Prostate gland (tissue), 2 donors: ENCODE measurements at regions not wholly inside any gene's neighbourhood (a gene's known extent, or its start where the extent isn't known, plus 50 kb on each side); places are given as distances from the start of the nearest gene placed in this dataset.

Experiments used
- DNase-seq: peaks from one replicate; pipeline ENCODE4 v3.0.0-alpha.2; 2019; ENCODE audit warnings: low spot score
- H3K27ac ChIP-seq, 2 donors: fragments of 200-600 bp; sonication (generic); 2 replicates each; pipeline ENCODE4 v1.5.1; 2017 to 2019
- H3K27me3 ChIP-seq: fragments of 200-600 bp; sonication (generic); replicated peaks from 2 replicates; pipeline ENCODE4 v1.5.1; 2019; ENCODE audit not compliant: insufficient read depth
- H3K36me3 ChIP-seq, 2 donors: fragments of 200-600 bp; sonication (generic); 1 replicate in 1 of 2; 2 replicates in 1 of 2; pipeline versions ENCODE4 v1.5.1 to v1.8.1; 2017 to 2019
- H3K4me1 ChIP-seq: fragments of 200-600 bp; sonication (generic); replicated peaks from 2 replicates; pipeline ENCODE4 v1.5.1; 2019
- H3K4me3 ChIP-seq, 2 donors: fragments of 200-600 bp; sonication (generic); 2 replicates each; pipeline ENCODE4 v1.5.1; 2017 to 2019
- H3K9me3 ChIP-seq: fragments of 200-600 bp; sonication (generic); 2 replicates; pipeline ENCODE4 v1.5.1; 2017
- POLR2A ChIP-seq: fragments of 450-650 bp; IDR thresholded peaks from one replicate; pipeline ENCODE4 v1.6.1; 2016; ENCODE audit warnings: antibody characterized with exemption, mild to moderate bottlenecking
- POLR2AphosphoS5 ChIP-seq: sonication (generic); formaldehyde crosslinking; IDR thresholded peaks from one replicate; pipeline ENCODE4 v1.6.1; 2017; ENCODE audit warnings: antibody characterized with exemption
- WGBS: methylation state at CpG from one replicate; pipeline ENCODE4 v1.1.5; 2018; 5-methylcytosine and 5-hydroxymethylcytosine counted together
- intact Hi-C: fragments of 100-400 bp; cut with DNase I; formaldehyde crosslinking; loops from one replicate; pipeline ENCODE4 v1.14.2; 2022
- TF ChIP-seq, protein P1 (sequence below), 4 experiments: fragments of 200-600 bp in 2 of 4; fragments of 450-650 bp in 2 of 4; sonication (generic) in 2 of 4; IDR thresholded peaks; 1 replicate in 3 of 4; 2 replicates in 1 of 4; pipeline ENCODE4 v1.5.1; 2016 to 2019; ENCODE audit warnings: antibody characterized with exemption in 4 of 4, mild to moderate bottlenecking in 2 of 4, moderate library complexity in 2 of 4

DNA sequence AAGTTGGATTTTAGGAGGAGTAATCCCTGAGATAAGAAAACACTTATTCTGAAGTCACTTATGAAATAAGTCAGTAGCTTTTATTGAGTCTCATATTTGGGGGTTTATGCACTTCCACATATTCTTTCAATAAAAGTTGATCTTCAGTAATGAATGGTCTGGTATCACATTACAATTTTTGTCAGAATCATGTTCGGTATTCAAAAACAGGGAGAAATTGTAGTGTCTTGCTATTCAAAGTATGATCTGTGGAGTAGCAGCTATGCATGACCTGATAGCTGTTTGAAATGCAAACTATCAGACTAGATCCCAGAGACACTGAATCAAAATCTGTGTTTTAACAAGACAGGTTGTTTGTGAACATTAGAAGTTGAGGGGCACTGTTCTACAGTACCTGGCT lies 857.6 kb downstream of the METTL15 start:
- Histone ChIP-seq H3K4me1 (no peaks in the 10 kb centered on the region), H3K4me3 (no peak overlapping the region), H3K27ac (no peak overlapping the region), H3K27me3 (no peaks in the 10 kb centered on the region), H3K9me3 (no peaks in the 10 kb centered on the region), H3K36me3 (no peaks in the 10 kb centered on the region)
- intact Hi-C loops = no loop called here
- no peak for DNase-seq
- 69% methylated on average over 1 of the region's 1 CpG for WGBS
- TF ChIP-seq, protein P1, sequence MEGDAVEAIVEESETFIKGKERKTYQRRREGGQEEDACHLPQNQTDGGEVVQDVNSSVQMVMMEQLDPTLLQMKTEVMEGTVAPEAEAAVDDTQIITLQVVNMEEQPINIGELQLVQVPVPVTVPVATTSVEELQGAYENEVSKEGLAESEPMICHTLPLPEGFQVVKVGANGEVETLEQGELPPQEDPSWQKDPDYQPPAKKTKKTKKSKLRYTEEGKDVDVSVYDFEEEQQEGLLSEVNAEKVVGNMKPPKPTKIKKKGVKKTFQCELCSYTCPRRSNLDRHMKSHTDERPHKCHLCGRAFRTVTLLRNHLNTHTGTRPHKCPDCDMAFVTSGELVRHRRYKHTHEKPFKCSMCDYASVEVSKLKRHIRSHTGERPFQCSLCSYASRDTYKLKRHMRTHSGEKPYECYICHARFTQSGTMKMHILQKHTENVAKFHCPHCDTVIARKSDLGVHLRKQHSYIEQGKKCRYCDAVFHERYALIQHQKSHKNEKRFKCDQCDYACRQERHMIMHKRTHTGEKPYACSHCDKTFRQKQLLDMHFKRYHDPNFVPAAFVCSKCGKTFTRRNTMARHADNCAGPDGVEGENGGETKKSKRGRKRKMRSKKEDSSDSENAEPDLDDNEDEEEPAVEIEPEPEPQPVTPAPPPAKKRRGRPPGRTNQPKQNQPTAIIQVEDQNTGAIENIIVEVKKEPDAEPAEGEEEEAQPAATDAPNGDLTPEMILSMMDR (IDR thresholded peaks at IDR 0.05) = no peak
- TF ChIP-seq POLR2AphosphoS5 (no peak), POLR2A (no peak)

DNA sequence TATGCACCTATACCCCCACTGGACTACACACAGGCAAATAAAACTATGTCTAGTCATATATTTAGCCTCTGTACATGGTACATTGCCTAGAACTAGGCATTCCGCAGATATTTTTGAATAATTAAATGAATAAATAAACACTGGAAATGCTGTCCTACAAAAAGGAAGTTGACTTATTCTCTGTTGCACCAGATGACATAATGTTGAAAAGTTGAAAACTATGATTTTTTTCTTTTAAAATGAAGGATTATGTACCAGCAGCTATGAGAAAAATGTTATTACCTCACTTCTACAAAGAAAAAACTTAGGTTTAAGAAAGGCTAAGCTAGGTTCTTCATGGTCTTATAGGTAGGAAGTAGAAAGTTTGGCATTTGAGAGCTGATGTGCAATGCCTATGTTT lies 856.6 kb downstream of the METTL15 start:
- Histone ChIP-seq H3K27ac (no peak overlapping the region), H3K4me1 (no peaks in the 10 kb centered on the region), H3K27me3 (no peaks in the 10 kb centered on the region), H3K9me3 (no peaks in the 10 kb centered on the region), H3K4me3 (no peak overlapping the region), H3K36me3 (no peaks in the 10 kb centered on the region)
- 83% methylated on average over 1 of the region's 1 CpG for WGBS
- intact Hi-C loops = no loop called here
- no peak for DNase-seq
- TF ChIP-seq, protein P1 (IDR thresholded peaks at IDR 0.05) = no peak
- TF ChIP-seq POLR2A (no peak), POLR2AphosphoS5 (no peak)

DNA sequence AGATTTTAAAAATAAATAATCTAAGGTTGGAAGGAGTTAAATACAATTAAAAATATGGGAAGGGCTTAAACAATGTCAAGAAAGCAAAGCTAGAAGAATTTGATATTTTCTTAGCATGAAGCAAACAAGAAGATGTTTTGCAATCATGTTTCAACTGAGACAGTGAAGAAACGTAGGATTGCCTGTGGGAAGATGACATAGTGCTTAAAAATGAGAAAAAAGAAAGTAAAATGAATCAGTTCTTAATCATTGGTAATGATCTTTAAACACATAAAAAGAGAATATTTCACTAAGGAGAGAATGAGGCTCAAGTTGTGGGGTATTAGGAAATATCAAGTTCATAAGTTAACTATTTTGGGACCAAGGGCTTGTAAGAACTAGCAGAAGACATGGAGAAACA lies 855.0 kb downstream of the METTL15 start:
- DNase-seq = no peak
- Histone ChIP-seq H3K36me3 (no peaks in the 10 kb centered on the region), H3K4me3 (no peak overlapping the region), H3K27me3 (no peaks in the 10 kb centered on the region), H3K27ac (no peak overlapping the region), H3K9me3 (no peaks in the 10 kb centered on the region), H3K4me1 (no peaks in the 10 kb centered on the region)
- WGBS = 44% methylated on average over 1 of the region's 1 CpG
- no peak for TF ChIP-seq POLR2AphosphoS5
- no peak for TF ChIP-seq POLR2A
- TF ChIP-seq, protein P1 (IDR thresholded peaks at IDR 0.05) = no peak
- intact Hi-C loops = no loop called here

DNA sequence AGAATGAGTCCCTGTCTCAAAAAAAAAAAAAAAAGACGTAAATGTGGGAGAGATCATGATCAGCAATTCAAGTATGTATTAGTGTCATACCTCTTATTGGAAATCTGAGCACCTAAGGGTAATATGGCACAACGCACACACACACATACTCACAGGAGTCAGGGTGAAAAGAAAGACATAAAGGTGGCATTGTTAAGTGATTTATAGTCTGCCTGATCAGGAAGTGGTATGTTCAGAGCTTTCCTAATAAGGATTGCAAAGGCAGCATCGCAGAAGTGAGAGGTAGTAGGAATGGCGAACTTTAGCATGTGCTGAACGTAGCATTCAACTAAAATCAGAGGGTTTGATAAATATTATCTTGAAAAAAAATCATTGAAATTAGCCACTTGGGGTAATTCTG lies 854.3 kb downstream of the METTL15 start:
- intact Hi-C loops = no loop called here
- no peaks in the 10 kb centered on the region for H3K4me1 ChIP-seq
- TF ChIP-seq, protein P1 (IDR thresholded peaks at IDR 0.05) = no peak
- TF ChIP-seq POLR2A (no peak), POLR2AphosphoS5 (no peak)
- no peak overlapping the region for H3K27ac ChIP-seq
- H3K4me3 ChIP-seq = no peak overlapping the region
- no peaks in the 10 kb centered on the region for H3K36me3 ChIP-seq
- no peaks in the 10 kb centered on the region for H3K27me3 ChIP-seq
- no peaks in the 10 kb centered on the region for H3K9me3 ChIP-seq
- DNase-seq = no peak
- WGBS = 50% methylated on average over 5 of the region's 5 CpGs

- TF ChIP-seq POLR2AphosphoS5 = no peak
- TF ChIP-seq POLR2A = no peak
- TF ChIP-seq, protein P1 (IDR thresholded peaks at IDR 0.05) = no peak
- H3K4me3 ChIP-seq = no peak overlapping the region
- H3K27me3 ChIP-seq = no peaks in the 10 kb centered on the region
- H3K27ac ChIP-seq = no peak overlapping the region
- intact Hi-C loops = no loop called here
- WGBS = 45% methylated on average over 1 of the region's 1 CpG
- H3K4me1 ChIP-seq = no peaks in the 10 kb centered on the region
- H3K36me3 ChIP-seq = no peaks in the 10 kb centered on the region
- DNase-seq = no peak
- H3K9me3 ChIP-seq = no peaks in the 10 kb centered on the region
Measured at GRCh38 chr11:28961726-28962125, 853.5 kb downstream of the METTL15 start.
